ENCODE measurements at regions not wholly inside any gene's neighbourhood (a gene's known extent, or its start where the extent isn't known, plus 50 kb on each side); places are given as distances from the start of the nearest gene placed in this dataset.

GRCh38 chr2:15042801-15043217 is 410.3 kb downstream of the LRATD1 start:
- ATAC-seq = no peak
- TF ChIP-seq GLIS3 (CRISPR knock-in tag; IDR thresholded peaks at IDR 0.05) (no peak), ARNTL (CRISPR knock-in tag; IDR thresholded peaks at IDR 0.05; ENCODE audit: borderline replicate concordance, low read depth) (no peak), RARB (CRISPR knock-in tag; IDR thresholded peaks at IDR 0.05) (no peak), CREB5 (CRISPR knock-in tag; IDR thresholded peaks at IDR 0.05; ENCODE audit: low read depth) (no peak), PATZ1 (CRISPR knock-in tag; IDR thresholded peaks at IDR 0.05; ENCODE audit: borderline replicate concordance) (no peak), OSR1 (CRISPR knock-in tag; IDR thresholded peaks at IDR 0.05) (no peak), ZNF565 (CRISPR knock-in tag; conservative IDR thresholded peaks at IDR 0.05; ENCODE audit: low read depth) (no peak)

- TF ChIP-seq ZNF565 (CRISPR knock-in tag; conservative IDR thresholded peaks at IDR 0.05; ENCODE audit: low read depth) = no peak
- no peak for TF ChIP-seq ZNF70 (CRISPR knock-in tag; IDR thresholded peaks at IDR 0.05)
- TF ChIP-seq BACH2 (CRISPR knock-in tag; IDR thresholded peaks at IDR 0.05; ENCODE audit: borderline replicate concordance) = no peak
- TF ChIP-seq TOX (CRISPR knock-in tag; IDR thresholded peaks at IDR 0.05; ENCODE audit: borderline replicate concordance) = no peak
- TF ChIP-seq SNAI2 (CRISPR knock-in tag; IDR thresholded peaks at IDR 0.05) = no peak
- TF ChIP-seq ARNTL (CRISPR knock-in tag; IDR thresholded peaks at IDR 0.05; ENCODE audit: borderline replicate concordance, low read depth) = no peak
- TF ChIP-seq CREB5 (CRISPR knock-in tag; IDR thresholded peaks at IDR 0.05; ENCODE audit: low read depth) = no peak
- no peak for TF ChIP-seq CSRNP3 (CRISPR knock-in tag; IDR thresholded peaks at IDR 0.05)
- TF ChIP-seq ESRRG (CRISPR knock-in tag; IDR thresholded peaks at IDR 0.05) = no peak
- no peak for TF ChIP-seq CSDC2 (CRISPR knock-in tag; IDR thresholded peaks at IDR 0.05)
- TF ChIP-seq TSHZ2 (CRISPR knock-in tag; IDR thresholded peaks at IDR 0.05) = no peak
- no peak for TF ChIP-seq ZNF8 (CRISPR knock-in tag; IDR thresholded peaks at IDR 0.05)
- no peak for ATAC-seq
Observed at GRCh38 chr2:15043336-15044058, 411.0 kb downstream of the LRATD1 start.

- ATAC-seq = no peak
- TF ChIP-seq ESRRG (CRISPR knock-in tag; IDR thresholded peaks at IDR 0.05) (no peak), OSR1 (CRISPR knock-in tag; IDR thresholded peaks at IDR 0.05) (no peak), ZNF565 (CRISPR knock-in tag; conservative IDR thresholded peaks at IDR 0.05; ENCODE audit: low read depth) (no peak), BACH2 (CRISPR knock-in tag; IDR thresholded peaks at IDR 0.05; ENCODE audit: borderline replicate concordance) (no peak), ZNF8 (CRISPR knock-in tag; IDR thresholded peaks at IDR 0.05) (no peak), PATZ1 (CRISPR knock-in tag; IDR thresholded peaks at IDR 0.05; ENCODE audit: borderline replicate concordance) (no peak)
Observed at GRCh38 chr2:15045054-15045453, 412.5 kb downstream of the LRATD1 start.
